A549 (cell line): ENCODE measurements at regions not wholly inside any gene's neighbourhood (a gene's known extent, or its start where the extent isn't known, plus 50 kb on each side); places are given as distances from the start of the nearest gene placed in this dataset.

Experiments used
- ATAC-seq, 2 experiments: fragments of 200-7000 bp in 1 of 2; fragments of >200 bp in 1 of 2; cut with Nextera tagmentation in 1 of 2; cut with Tn5 transposase in 1 of 2; 3 replicates each; pipeline versions ENCODE4 v1.8.0 to v1.9.1; 2018 to 2020; ENCODE audit warnings: mild to moderate bottlenecking in 1 of 2, moderate library complexity in 1 of 2
- CTCF ChIA-PET: fragments of 300-600 bp; sonication (Branson Sonifier 250); formaldehyde crosslinking; extraction: SDS; loops from one replicate; lab custom pipeline; 2021; ENCODE audit warnings: antibody characterized with exemption, inconsistent platforms; lab: Yijun Ruan, JAX
- POLR2A ChIA-PET: fragments of 350-600 bp; formaldehyde crosslinking; extraction: SDS; loops from one replicate; lab custom pipeline; 2021; ENCODE audit warnings: antibody characterized with exemption, inconsistent platforms; lab: Yijun Ruan, JAX
- DNase-seq, 2 experiments: peaks; one replicate each; pipeline versions ENCODE4 v3.0.0 to v3.0.0-alpha.2; 2011 to 2016; ENCODE audit warnings: low read depth in 1 of 2, low spot score in 1 of 2
- FAIRE-seq: peaks from 2 replicates; lab custom pipeline; 2011; peaks lifted over from hg19 to GRCh38; lab: Jason Lieb, UNC
- H3K27ac ChIP-seq, 2 experiments: fragments of >200 bp; sonication (Bioruptor Twin); formaldehyde crosslinking; 3 replicates each; pipeline ENCODE4 v1.5.1; 2016 to 2017
- H3K4me1 ChIP-seq: fragments of >200 bp; sonication (Bioruptor Twin); formaldehyde crosslinking; 3 replicates; pipeline ENCODE4 v1.6.1; 2016
- H3K4me2 ChIP-seq: fragments of >200 bp; sonication (Bioruptor Twin); formaldehyde crosslinking; 3 replicates; pipeline ENCODE4 v1.6.1; 2016
- H3K4me3 ChIP-seq: fragments of >200 bp; sonication (Bioruptor Twin); formaldehyde crosslinking; 3 replicates; pipeline ENCODE4 v1.5.1; 2016
- H3K9me3 ChIP-seq: fragments of >200 bp; sonication (Bioruptor Twin); formaldehyde crosslinking; 3 replicates; pipeline ENCODE4 v1.6.1; 2016
- BCL3 ChIP-seq: fragments of >200 bp; sonication (Bioruptor Twin); formaldehyde crosslinking; IDR thresholded peaks from 3 replicates; pipeline ENCODE4 v1.6.1; 2016
- BHLHE40 ChIP-seq: IDR thresholded peaks from 2 replicates; pipeline ENCODE4 v1.6.1; 2012; ENCODE audit warnings: low read depth, low read length, inconsistent platforms
- CBX2 ChIP-seq: fragments of 200-600 bp; sonication (generic); IDR thresholded peaks from 2 replicates; pipeline ENCODE4 v1.6.1; 2016; ENCODE audit warnings: low read depth, mild to moderate bottlenecking, borderline replicate concordance
- CEBPB ChIP-seq, 2 experiments: fragments of >200 bp in 1 of 2; sonication (Bioruptor Twin) in 1 of 2; formaldehyde crosslinking in 1 of 2; IDR thresholded peaks; 2 replicates each; pipeline ENCODE4 v1.6.1; 2012 to 2016
- CHD2 ChIP-seq: fragments of 150-350 bp; IDR thresholded peaks from 2 replicates; pipeline ENCODE4 v1.6.1; 2014; ENCODE audit warnings: low read length; ENCODE audit not compliant: partially characterized antibody
- CTCF ChIP-seq: fragments of >200 bp; sonication (Bioruptor Twin); formaldehyde crosslinking; IDR thresholded peaks from 3 replicates; pipeline ENCODE4 v1.5.1; 2016
- E2F6 ChIP-seq: IDR thresholded peaks from 2 replicates; pipeline ENCODE4 v1.6.1; 2012; ENCODE audit warnings: low read depth, borderline replicate concordance
- ELK1 ChIP-seq: fragments of 150-350 bp; IDR thresholded peaks from 2 replicates; pipeline ENCODE4 v1.6.1; 2014; ENCODE audit warnings: low read depth, mild to moderate bottlenecking, low read length
- ESRRA ChIP-seq: fragments of 150-350 bp; IDR thresholded peaks from 2 replicates; pipeline ENCODE4 v1.6.1; 2014; ENCODE audit warnings: mild to moderate bottlenecking, low read length, borderline replicate concordance
- FOSB ChIP-seq: fragments of 250-450 bp; sonication (Bioruptor Pico); IDR thresholded peaks from 2 replicates; pipeline ENCODE4 v1.5.0; 2020; ENCODE audit warnings: mild to moderate bottlenecking, moderate library complexity
- FOSL2 ChIP-seq, 2 experiments: fragments of 450-650 bp in 1 of 2; fragments of >200 bp in 1 of 2; sonication (Bioruptor Twin) in 1 of 2; formaldehyde crosslinking; IDR thresholded peaks; 2 replicates each; pipeline versions ENCODE4 v1.5.0 to v1.6.1; 2016 to 2020; ENCODE audit warnings: mild to moderate bottlenecking in 1 of 2, moderate library complexity in 1 of 2
- FOXS1 ChIP-seq: fragments of 250-450 bp; sonication (Bioruptor Pico); IDR thresholded peaks from 2 replicates; pipeline ENCODE4 v1.5.0; 2020; ENCODE audit warnings: mild to moderate bottlenecking, moderate library complexity
- HDAC2 ChIP-seq: fragments of 200-600 bp; sonication (generic); IDR thresholded peaks from 2 replicates; pipeline ENCODE4 v1.6.1; 2016
- HOXA7 ChIP-seq: fragments of 250-450 bp; sonication (Bioruptor Pico); IDR thresholded peaks from 2 replicates; pipeline ENCODE4 v1.5.0; 2020; ENCODE audit warnings: mild to moderate bottlenecking, moderate library complexity
- KDM1A ChIP-seq: fragments of 200-600 bp; sonication (generic); IDR thresholded peaks from 2 replicates; pipeline ENCODE4 v1.6.1; 2016; ENCODE audit warnings: low read depth, mild to moderate bottlenecking
- KDM5A ChIP-seq: fragments of 200-600 bp; sonication (generic); IDR thresholded peaks from 2 replicates; pipeline ENCODE4 v1.6.1; 2016; ENCODE audit warnings: antibody characterized with exemption, mild to moderate bottlenecking
- MAFK ChIP-seq: fragments of 450-650 bp; IDR thresholded peaks from 2 replicates; pipeline ENCODE4 v1.6.1; 2014; ENCODE audit not compliant: partially characterized antibody
- NFE2L2 ChIP-seq: fragments of 150-350 bp; conservative IDR thresholded peaks from 2 replicates; pipeline ENCODE4 v1.6.1; 2014; ENCODE audit warnings: low read length
- POLR2AphosphoS2 ChIP-seq: conservative IDR thresholded peaks from 2 replicates; pipeline ENCODE4 v1.6.1; 2012; ENCODE audit warnings: low read length, improper control_type of control experiment, inconsistent platforms
- RAD21 ChIP-seq, 2 experiments: fragments of >200 bp in 1 of 2; sonication (Bioruptor Twin) in 1 of 2; formaldehyde crosslinking in 1 of 2; IDR thresholded peaks in 1 of 2; conservative IDR thresholded peaks in 1 of 2; 2 replicates in 1 of 2; 3 replicates in 1 of 2; pipeline ENCODE4 v1.6.1; 2012 to 2018; ENCODE audit warnings: inconsistent platforms in 1 of 2
- RARB ChIP-seq: fragments of 250-450 bp; sonication (Bioruptor Pico); IDR thresholded peaks from 2 replicates; pipeline ENCODE4 v1.8.0; 2021; ENCODE audit warnings: mild to moderate bottlenecking, moderate library complexity
- RCOR1 ChIP-seq: fragments of 150-350 bp; IDR thresholded peaks from 2 replicates; pipeline ENCODE4 v1.6.1; 2014; ENCODE audit warnings: antibody characterized with exemption, low read length, low read depth
- RNF2 ChIP-seq: fragments of 200-600 bp; sonication (generic); IDR thresholded peaks from 2 replicates; pipeline ENCODE4 v1.6.1; 2016; ENCODE audit warnings: low read depth, mild to moderate bottlenecking, antibody characterized with exemption, moderate library complexity, borderline replicate concordance
- SMC3 ChIP-seq: fragments of >200 bp; sonication (Bioruptor Twin); formaldehyde crosslinking; IDR thresholded peaks from 3 replicates; pipeline ENCODE4 v1.6.1; 2018; ENCODE audit warnings: inconsistent platforms
- ZFP36 ChIP-seq: fragments of 450-650 bp; IDR thresholded peaks from 2 replicates; pipeline ENCODE4 v1.6.1; 2014; ENCODE audit warnings: borderline replicate concordance; ENCODE audit not compliant: partially characterized antibody
- WGBS: methylation state at CpG from one replicate; pipeline ENCODE4 v1.1.6; 2017; ENCODE audit errors: missing lambda C conversion rate; 5-methylcytosine and 5-hydroxymethylcytosine counted together

- FAIRE-seq (no peak), ATAC-seq (no peak), DNase-seq (no peak)
- ChIA-PET CTCF (no interaction called here), POLR2A (no interaction called here)
- Histone ChIP-seq H3K4me3 (no peak overlapping the region), H3K9me3 (no peaks in the 10 kb centered on the region), H3K4me1 (no peaks in the 10 kb centered on the region), H3K4me2 (no peak overlapping the region), H3K27ac (no peak overlapping the region)
- TF ChIP-seq RAD21 (conservative IDR thresholded peaks at IDR 0.05 in 1 of 2, IDR thresholded peaks at IDR 0.05 in 1 of 2) (no peak), KDM1A (no peak)
- WGBS, result 0% methylated on average over 1 of the region's 1 CpG
Observed at GRCh38 chr7:97667359-97667758, 64.5 kb upstream of the TAC1 start.

- CTCF ChIA-PET, result interaction anchor here (1.0 kb wide), 1 partner anchor 9 kb away, joined by 3 read pairs; no protein-coding TSS in a partner anchor
Observed at GRCh38 chr7:97671571-97671970, 60.3 kb upstream of the TAC1 start.

GRCh38 chr7:97680622-97681021 is 51.3 kb upstream of the TAC1 start:
- WGBS, result 0% methylated on average over 1 of the region's 1 CpG

More at GRCh38 chr7:97671571-97671970, 60.3 kb upstream of the TAC1 start:
- H3K4me3 ChIP-seq, result no peak overlapping the region
- POLR2A ChIA-PET, result no interaction called here
- no peak overlapping the region for H3K27ac ChIP-seq
- no peak for TF ChIP-seq KDM5A
- TF ChIP-seq ZFP36, result no peak
- TF ChIP-seq MAFK, result no peak
- TF ChIP-seq CHD2, result no peak
- no peak for TF ChIP-seq HDAC2
- TF ChIP-seq RNF2, result no peak
- no peak for TF ChIP-seq CEBPB (IDR thresholded peaks at IDR 0.05)
- TF ChIP-seq POLR2AphosphoS2, result no peak
- TF ChIP-seq SMC3, result no peak
- no peak for TF ChIP-seq BCL3
- no peak for TF ChIP-seq CTCF
- no peak for TF ChIP-seq CBX2
- DNase-seq, result no peak
- FAIRE-seq, result no peak
- H3K4me1 ChIP-seq, result no peaks in the 10 kb centered on the region
- ATAC-seq, result no peak
- H3K4me2 ChIP-seq, result no peak overlapping the region
- no peaks in the 10 kb centered on the region for H3K9me3 ChIP-seq

More at GRCh38 chr7:97680622-97681021, 51.3 kb upstream of the TAC1 start:
- TF ChIP-seq RNF2 (no peak), HOXA7 (CRISPR knock-in tag) (no peak), RCOR1 (no peak), RARB (CRISPR knock-in tag) (no peak), NFE2L2 (no peak), BHLHE40 (no peak), ELK1 (no peak), BCL3 (no peak), ESRRA (no peak), FOSL2 (IDR thresholded peaks at IDR 0.05) (no peak), FOSL2 (CRISPR knock-in tag; IDR thresholded peaks at IDR 0.05) (no peak), CTCF (no peak), FOSB (CRISPR knock-in tag) (no peak), E2F6 (no peak), FOXS1 (CRISPR knock-in tag) (no peak)
- CTCF ChIA-PET, result interaction anchor here (1.4 kb wide), 1 partner anchor 9 kb away, joined by 3 read pairs; no protein-coding TSS in a partner anchor
- DNase-seq, result no peak
- no peak overlapping the region for H3K4me2 ChIP-seq
- ATAC-seq, result no peak
- no peaks in the 10 kb centered on the region for H3K4me1 ChIP-seq
- no peak overlapping the region for H3K27ac ChIP-seq
- FAIRE-seq, result no peak
- no peaks in the 10 kb centered on the region for H3K9me3 ChIP-seq
- POLR2A ChIA-PET, result no interaction called here
- H3K4me3 ChIP-seq, result no peak overlapping the region
